T-helper 22 cell (primary cell): ENCODE measurements at regions not wholly inside any gene's neighbourhood (a gene's known extent, or its start where the extent isn't known, plus 50 kb on each side); places are given as distances from the start of the nearest gene placed in this dataset.
"Not testable (repeated sequence)": the region's sequence is repeated elsewhere in the genome, so short reads cannot be mapped to it uniquely, and the experiment has no call there.

Experiments
- DNase-seq: peaks from one replicate; pipeline ENCODE4 v3.0.0-alpha.2; 2020; ENCODE audit warnings: low read depth

GRCh38 chr13:104567114-104567513 lies 1500.9 kb upstream of the SLC10A2 start:
- no peak for DNase-seq

GRCh38 chr13:104565888-104566287 lies 1499.7 kb upstream of the SLC10A2 start:
- no peak for DNase-seq

GRCh38 chr13:104553896-104554295 lies 1487.7 kb upstream of the SLC10A2 start:
- DNase-seq, result no peak

GRCh38 chr13:104553186-104553585 lies 1487.0 kb upstream of the SLC10A2 start:
- DNase-seq, result no peak

- DNase-seq, result no peak
These were observed 1468.6 kb upstream of the SLC10A2 start for GRCh38 chr13:104534847-104535246.

GRCh38 chr13:104532132-104532531 lies 1465.9 kb upstream of the SLC10A2 start:
- no peak for DNase-seq

- DNase-seq, result no peak
These were observed 1464.5 kb upstream of the SLC10A2 start for GRCh38 chr13:104530741-104531140.

GRCh38 chr13:104526561-104526960 lies 1460.3 kb upstream of the SLC10A2 start:
- DNase-seq, result no peak

GRCh38 chr13:104525467-104525866 lies 1459.2 kb upstream of the SLC10A2 start:
- DNase-seq, result no peak

- no peak for DNase-seq
These were observed 1456.2 kb upstream of the SLC10A2 start for GRCh38 chr13:104522235-104523072.

- DNase-seq, result no peak
These were observed 1444.2 kb upstream of the SLC10A2 start for GRCh38 chr13:104510422-104510821.

GRCh38 chr13:104493502-104493901 lies 1427.3 kb upstream of the SLC10A2 start:
- DNase-seq, result not testable (repeated sequence)

GRCh38 chr13:104491916-104492315 lies 1425.7 kb upstream of the SLC10A2 start:
- DNase-seq, result no peak

GRCh38 chr13:104487006-104487405 lies 1420.8 kb upstream of the SLC10A2 start:
- DNase-seq, result no peak

GRCh38 chr13:104485571-104485970 lies 1419.4 kb upstream of the SLC10A2 start:
- DNase-seq, result no peak

- DNase-seq, result no peak
These were observed 1417.4 kb upstream of the SLC10A2 start for GRCh38 chr13:104483631-104484030.

GRCh38 chr13:104477261-104477660 lies 1411.0 kb upstream of the SLC10A2 start:
- no peak for DNase-seq

GRCh38 chr13:104473936-104474335 lies 1407.7 kb upstream of the SLC10A2 start:
- DNase-seq, result no peak

GRCh38 chr13:104466016-104466415 lies 1399.8 kb upstream of the SLC10A2 start:
- no peak for DNase-seq

- no peak for DNase-seq
These were observed 1394.8 kb upstream of the SLC10A2 start for GRCh38 chr13:104461049-104461448.

- no peak for DNase-seq
These were observed 1394.3 kb upstream of the SLC10A2 start for GRCh38 chr13:104460554-104460953.

- no peak for DNase-seq
These were observed 1383.8 kb upstream of the SLC10A2 start for GRCh38 chr13:104450006-104450405.

GRCh38 chr13:104447348-104447747 lies 1381.1 kb upstream of the SLC10A2 start:
- no peak for DNase-seq

- no peak for DNase-seq
These were observed 1376.3 kb upstream of the SLC10A2 start for GRCh38 chr13:104442536-104442935.
